GM23338 (cell line): ENCODE measurements at regions not wholly inside any gene's neighbourhood (a gene's known extent, or its start where the extent isn't known, plus 50 kb on each side); places are given as distances from the start of the nearest gene placed in this dataset.

Source experiments
- CREB1 ChIP-seq: fragments of 250-450 bp; sonication (Bioruptor Pico); IDR thresholded peaks from 2 replicates; pipeline ENCODE4 v1.5.0; 2020; ENCODE audit warnings: low read depth, mild to moderate bottlenecking, moderate library complexity
- CTCF ChIP-seq, 2 experiments: fragments of 200-600 bp in 1 of 2; sonication (generic) in 1 of 2; conservative IDR thresholded peaks; 2 replicates each; pipeline versions ENCODE4 v1.5.1 to v1.6.1; 2016 to 2017; ENCODE audit warnings: antibody characterized with exemption in 2 of 2, low read depth in 2 of 2, mild to moderate bottlenecking in 2 of 2, moderate library complexity in 1 of 2
- ETS1 ChIP-seq: IDR thresholded peaks from 2 replicates; pipeline ENCODE4 v1.6.1; 2016; ENCODE audit warnings: antibody characterized with exemption
- EZH2 ChIP-seq: fragments of 200-600 bp; sonication (generic); IDR thresholded peaks from one replicate; pipeline ENCODE4 v1.8.0; 2017; ENCODE audit warnings: antibody characterized with exemption, mild to moderate bottlenecking, low read depth; ENCODE audit not compliant: unreplicated experiment
- EZH2phosphoT487 ChIP-seq: fragments of 200-600 bp; sonication (generic); IDR thresholded peaks from one replicate; pipeline ENCODE4 v1.8.1; 2018; ENCODE audit warnings: antibody characterized with exemption; ENCODE audit not compliant: unreplicated experiment
- JUNB ChIP-seq: IDR thresholded peaks from one replicate; pipeline ENCODE4 v1.6.1; 2016; ENCODE audit warnings: antibody characterized with exemption; ENCODE audit not compliant: unreplicated experiment
- NANOG ChIP-seq: IDR thresholded peaks from 2 replicates; pipeline ENCODE4 v1.6.1; 2016; ENCODE audit warnings: antibody characterized with exemption, borderline replicate concordance
- POLR2AphosphoS5 ChIP-seq: IDR thresholded peaks from 2 replicates; pipeline ENCODE4 v1.6.1; 2016; ENCODE audit warnings: antibody characterized with exemption, low read depth
- REST ChIP-seq: IDR thresholded peaks from one replicate; pipeline ENCODE4 v1.6.1; 2018; ENCODE audit warnings: antibody characterized with exemption; ENCODE audit not compliant: unreplicated experiment
- STAT1 ChIP-seq: IDR thresholded peaks from one replicate; pipeline ENCODE4 v1.6.1; 2016; ENCODE audit warnings: antibody characterized with exemption; ENCODE audit not compliant: unreplicated experiment
- ZNF114 ChIP-seq: fragments of 250-450 bp; sonication (Bioruptor Pico); IDR thresholded peaks from 2 replicates; pipeline ENCODE4 v1.5.0; 2020; ENCODE audit warnings: mild to moderate bottlenecking, moderate library complexity
- ZNF331 ChIP-seq: fragments of 250-450 bp; sonication (Bioruptor Pico); IDR thresholded peaks from 2 replicates; pipeline ENCODE4 v1.5.0; 2020; ENCODE audit warnings: low read depth, mild to moderate bottlenecking, moderate library complexity
- ZNF462 ChIP-seq: fragments of 250-450 bp; sonication (Bioruptor Pico); IDR thresholded peaks from 2 replicates; pipeline ENCODE4 v1.5.0; 2020; ENCODE audit warnings: mild to moderate bottlenecking, moderate library complexity

- TF ChIP-seq EZH2 (no peak), CTCF (conservative IDR thresholded peaks at IDR 0.05; ENCODE audit: low read depth in 2 of 2) (no peak), POLR2AphosphoS5 (no peak), JUNB (no peak), NANOG (no peak), REST (no peak), ZNF331 (CRISPR knock-in tag) (no peak), CREB1 (CRISPR knock-in tag) (no peak), STAT1 (no peak), EZH2phosphoT487 (no peak), ZNF114 (CRISPR knock-in tag) (no peak), ETS1 (no peak), ZNF462 (CRISPR knock-in tag) (no peak)
Observed at GRCh38 chr15:61655881-61656280, 404.4 kb downstream of the VPS13C start.
